ENCODE measurements at regions not wholly inside any gene's neighbourhood (a gene's known extent, or its start where the extent isn't known, plus 50 kb on each side); places are given as distances from the start of the nearest gene placed in this dataset.
"Not testable (repeated sequence)": the region's sequence is repeated elsewhere in the genome, so short reads cannot be mapped to it uniquely, and the experiment has no call there.

DNA sequence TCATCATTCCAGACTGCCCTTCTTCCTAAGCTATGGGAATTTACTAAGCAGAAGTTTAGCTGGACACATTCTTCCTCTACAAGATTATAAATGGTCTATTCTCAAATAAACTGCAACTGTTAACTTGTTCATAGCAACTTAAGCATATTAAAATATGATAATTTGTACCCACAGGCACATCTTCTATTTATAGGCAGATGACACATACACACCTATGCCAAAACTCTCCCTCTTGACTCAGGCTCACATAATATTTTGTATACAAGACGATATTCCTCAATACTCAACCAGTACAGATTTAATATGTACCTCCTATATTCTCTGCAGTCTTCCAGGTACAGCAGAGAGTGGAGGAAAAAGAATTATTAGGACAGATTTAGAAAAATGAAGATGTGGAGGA, 232.7 kb upstream of the KIAA1217 start:
- no peak for DNase-seq

DNA sequence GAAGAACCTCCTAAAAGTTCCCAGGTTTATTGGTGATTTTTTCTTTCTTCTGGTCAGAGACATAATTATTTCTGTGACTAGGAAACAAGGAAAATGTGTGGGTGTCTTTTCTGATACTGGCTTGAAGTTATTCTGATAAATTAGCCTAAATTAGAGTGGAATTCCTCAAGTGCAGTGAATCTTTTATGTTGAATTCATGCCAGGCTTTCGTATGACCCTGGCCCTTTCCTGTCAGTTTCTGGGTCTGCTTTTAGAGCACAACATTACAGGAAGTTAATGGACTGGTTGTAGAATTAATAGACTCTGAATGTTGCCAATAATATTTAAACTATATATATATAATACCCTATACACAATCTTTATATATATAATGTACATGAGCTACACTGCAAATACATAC, 230.6 kb upstream of the KIAA1217 start:
- DNase-seq, result no peak

DNA sequence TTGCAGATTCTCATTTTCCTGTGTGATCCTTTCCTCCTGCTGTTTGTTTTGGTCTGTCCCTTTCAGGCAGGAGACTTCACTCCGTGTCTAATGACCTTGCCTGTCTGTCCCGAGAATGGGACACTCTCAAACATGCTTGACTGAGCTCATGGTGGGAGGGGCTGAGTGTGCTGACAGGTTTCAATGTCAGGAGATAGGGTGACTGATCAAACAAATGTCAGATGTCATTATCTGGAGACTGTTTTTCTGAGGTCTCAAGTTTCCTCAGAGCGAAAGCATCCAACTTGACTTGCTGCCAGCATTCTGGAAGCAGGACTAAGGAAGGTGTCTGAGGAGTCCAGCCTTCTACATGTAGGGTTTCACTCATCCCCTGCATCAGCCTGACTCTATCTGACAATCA, 228.8 kb upstream of the KIAA1217 start:
- no peak for DNase-seq

DNA sequence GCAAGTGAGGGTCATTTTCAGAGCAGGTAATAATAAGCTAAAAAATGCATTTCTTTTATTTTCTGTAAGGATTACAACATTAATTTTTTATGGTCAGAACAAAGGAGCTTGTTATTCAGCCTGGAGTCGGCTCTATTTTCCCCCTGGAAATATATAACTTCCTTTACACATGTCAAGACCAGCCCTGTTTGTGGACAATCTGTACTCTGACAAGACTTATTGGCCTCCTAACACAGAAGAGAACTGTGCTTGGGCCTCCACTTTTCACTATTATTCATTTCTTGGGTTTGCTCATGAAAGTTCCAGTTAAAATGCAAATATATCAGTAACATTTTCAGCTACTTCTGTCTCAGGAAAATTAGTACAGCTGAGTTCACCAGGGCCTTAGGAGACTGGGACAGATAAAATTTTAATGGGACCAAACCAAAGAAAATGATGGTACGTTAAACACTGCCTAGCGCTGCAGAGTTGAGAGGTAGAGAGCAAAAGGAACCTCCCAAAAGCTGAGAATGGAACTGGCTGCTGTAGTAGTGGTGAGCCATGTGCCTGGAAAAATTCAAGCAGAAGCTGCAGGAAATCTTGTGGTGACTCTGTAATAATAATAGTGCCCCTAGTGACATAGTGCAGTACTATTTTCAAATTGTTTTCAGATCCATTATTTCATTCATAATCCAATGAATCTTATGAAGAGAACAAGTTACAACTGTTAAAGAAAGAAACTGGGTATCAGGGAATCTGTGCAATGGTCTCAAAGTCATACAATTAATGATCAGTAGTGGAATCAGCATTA, 227.2 kb upstream of the KIAA1217 start:
- no peak for DNase-seq

DNA sequence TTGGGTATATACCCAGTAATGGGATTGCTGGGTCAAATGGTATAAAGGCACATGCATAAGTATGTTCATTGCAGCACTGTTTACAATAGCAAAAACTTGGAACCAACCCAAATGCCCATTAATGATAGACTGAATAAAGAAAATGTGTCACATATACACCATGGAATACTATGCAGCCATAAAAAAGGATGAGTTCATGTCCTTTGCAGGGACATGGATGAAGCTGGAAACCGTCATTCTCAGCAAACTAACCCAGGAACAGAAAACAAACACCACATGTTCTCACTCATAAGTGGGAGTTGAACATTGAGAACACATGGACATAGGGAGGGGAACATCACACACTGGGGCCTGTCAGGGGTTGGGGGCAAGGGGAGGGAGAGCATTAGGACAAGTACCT, 224.5 kb upstream of the KIAA1217 start:
- DNase-seq, result not testable (repeated sequence)

DNA sequence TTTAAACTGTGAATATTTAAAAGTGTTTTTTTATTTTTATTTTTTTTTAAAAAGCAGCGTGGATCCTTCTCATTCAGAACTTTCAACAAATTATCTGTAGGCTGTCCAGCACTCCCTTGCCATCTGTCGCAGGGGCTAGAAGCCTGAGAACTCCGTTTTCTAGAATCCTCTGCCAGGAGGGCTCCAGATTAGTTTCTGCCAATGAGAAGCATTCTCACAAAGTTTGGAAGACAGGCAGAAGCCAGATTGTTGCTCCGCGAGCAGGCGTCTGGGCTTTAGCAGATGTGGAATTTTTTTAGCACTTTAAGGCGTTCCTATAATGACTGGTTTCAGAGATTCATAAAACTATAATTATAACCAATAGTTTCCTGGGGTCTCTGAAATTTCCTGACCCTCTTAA, 220.9 kb upstream of the KIAA1217 start:
- DNase-seq, result no peak

DNA sequence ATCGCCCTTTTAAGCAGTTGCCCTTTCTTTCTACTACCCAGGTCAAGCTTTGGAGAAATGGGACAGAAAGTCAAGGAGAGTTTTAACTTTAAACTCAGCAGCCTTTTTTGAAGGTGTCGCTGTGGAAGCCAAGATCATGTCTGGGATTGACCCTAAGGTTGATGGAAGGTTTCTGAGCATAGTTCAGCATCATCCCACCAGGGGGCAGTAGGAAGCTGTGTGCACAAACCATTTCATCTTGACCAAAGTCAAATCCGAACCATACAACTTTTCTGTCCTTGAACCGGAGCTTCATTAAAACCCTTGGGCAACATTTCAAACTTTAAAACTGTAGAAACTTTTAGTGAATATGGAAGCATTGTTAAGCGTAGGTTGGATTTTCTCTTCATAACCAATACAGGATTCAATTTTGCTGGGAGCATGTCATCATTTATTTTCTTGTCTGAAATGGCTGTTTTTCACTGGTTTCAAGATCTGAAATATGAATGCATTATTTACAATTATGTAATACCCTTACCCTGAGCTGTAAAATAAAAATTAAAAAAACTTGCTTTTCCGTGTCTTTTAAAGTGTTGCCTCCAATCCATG, 214.4 kb upstream of the KIAA1217 start:
- peak; percentile 31 for DNase-seq

DNA sequence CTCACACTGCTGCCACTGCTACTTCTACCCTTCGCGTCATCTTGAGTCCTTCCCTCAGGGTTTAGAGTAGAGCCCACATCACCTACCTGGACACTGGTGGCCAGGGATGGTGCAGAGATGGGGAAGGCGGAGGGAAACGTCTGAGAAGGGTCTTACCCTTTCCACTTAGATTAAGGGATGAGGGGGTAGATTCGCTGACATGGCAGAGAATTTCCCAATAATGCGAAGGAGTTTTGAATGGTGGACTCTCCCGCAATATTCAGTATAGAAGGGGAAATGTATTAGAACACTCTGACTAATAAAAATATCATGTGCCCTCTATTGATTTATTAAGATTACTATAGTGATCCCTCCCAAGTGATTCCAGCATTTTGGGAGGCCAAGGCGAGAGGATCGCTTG, 209.5 kb upstream of the KIAA1217 start:
- DNase-seq, result no peak

DNA sequence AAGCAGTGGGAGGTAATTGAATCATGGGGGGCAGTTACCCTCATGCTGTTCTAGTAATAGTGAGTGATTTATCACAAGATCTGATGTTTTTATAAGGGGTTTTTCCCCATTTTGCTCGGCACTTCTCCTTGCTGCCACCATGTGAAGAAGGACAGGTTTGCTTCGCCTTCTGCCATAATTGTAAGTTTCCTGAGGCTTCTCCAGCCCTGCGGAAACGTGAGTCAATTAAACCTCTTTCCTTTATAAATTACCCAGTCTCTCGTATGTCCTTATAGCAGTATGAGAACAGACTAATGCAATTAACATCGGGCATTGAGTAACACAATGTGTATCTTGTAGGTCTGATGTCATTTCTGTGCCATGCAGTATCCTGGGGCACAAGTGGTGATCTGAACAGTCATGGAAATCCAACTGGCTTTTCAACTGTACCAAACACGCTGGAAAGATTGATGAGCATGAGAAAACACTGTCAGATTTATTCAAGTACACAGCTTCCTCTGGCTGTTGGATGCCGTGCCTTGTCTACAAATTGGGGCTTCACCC, 208.6 kb upstream of the KIAA1217 start:
- DNase-seq, result no peak

DNA sequence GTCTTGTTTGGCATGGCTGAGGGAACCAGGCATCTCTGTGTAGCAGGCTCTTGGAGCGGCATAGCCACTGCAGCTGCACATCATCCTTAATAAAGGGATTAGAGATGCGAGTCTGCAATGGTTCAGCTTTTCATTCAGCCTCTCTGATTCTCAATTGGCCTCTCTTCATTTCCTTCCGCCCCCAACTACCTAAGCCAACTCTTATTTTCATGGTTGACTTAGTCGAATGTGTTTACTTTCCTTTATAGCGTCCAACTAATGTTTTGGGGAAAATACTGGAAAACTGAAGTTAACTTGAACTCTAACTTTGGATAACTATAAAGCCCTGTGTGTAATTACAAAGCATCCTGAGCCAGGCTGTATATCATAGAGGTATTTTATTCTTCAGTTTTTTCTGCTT, 202.2 kb upstream of the KIAA1217 start:
- DNase-seq, result no peak

DNA sequence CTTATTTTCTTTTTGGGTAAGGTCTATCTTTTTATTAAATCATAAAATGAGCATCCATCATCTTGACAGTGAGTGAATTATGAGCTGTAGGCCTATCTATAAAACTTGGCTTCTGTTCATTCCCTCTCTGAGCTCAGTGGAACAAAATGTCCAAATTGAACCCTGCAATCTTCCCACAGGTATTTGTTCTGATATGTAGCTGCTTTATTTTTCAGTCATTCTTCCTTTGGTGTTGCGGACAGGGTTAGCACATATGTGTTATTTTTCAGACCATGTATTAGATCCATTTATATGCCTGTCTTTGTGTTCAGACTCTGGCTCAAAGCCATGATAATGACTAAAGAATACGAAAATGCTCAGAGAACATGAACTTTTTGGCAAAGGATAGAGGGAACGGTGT, 201.6 kb upstream of the KIAA1217 start:
- no peak for DNase-seq

DNA sequence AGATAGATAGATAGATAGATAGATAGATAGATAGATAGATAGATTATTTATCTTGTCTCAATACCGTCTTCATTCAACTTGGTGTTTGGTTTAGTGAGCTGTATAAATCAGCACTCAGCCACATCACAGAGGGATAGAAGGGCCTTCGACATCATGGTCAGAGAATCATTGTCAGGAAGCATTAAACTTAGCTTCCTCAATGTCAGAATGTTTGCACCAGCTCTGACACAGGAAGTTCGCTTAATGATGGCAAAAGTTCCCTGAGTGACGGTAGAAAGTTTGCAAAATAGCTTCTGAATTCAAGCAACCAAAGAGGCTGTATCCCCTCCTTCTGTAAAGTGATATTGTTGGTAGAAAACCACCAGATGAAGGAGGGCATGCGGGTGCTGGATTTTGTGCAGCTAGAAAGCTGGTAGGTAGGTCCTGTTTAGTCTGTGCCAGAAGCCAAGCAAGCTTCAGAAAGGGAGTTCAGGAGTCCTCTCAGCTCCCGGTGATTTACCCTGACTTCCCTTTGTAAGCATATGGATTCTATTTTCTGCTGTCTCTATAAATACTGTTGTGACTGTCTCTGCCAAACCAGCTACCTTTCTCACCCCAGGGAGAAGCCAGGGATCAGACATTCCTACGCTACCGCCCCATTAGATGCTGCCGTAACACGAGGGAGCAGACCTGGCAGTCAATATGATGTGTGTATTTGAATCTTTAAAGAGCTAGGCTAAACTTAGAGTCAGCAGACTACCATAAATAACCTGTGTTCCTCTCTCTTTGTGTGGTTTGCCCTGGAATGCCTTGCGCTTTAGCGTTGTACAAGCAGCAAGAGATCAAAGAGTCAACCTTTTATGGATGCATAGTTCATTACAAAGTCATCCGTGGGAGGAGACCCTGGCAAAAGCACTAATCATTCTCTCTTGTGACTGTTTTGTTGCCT, 200.5 kb upstream of the KIAA1217 start:
- DNase-seq, result no peak

DNA sequence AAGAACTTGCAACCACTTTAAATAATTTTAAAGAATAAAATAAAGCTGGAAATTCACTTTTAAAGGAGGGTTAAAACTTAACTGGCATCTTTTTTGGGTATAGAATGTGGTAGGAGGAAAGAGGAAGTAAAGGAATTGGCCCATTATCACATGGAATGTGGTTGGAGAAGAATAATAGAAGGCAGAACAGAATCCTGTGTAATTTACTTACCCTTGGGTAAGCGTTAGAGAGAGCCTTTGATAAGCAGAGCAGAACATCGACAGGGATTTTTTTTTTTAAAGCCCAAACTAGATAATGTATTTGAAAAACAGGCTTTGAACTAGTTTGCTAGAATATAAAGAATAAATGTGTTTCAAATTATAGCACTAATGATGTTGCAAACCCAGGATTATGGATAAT, 199.8 kb upstream of the KIAA1217 start:
- no peak for DNase-seq

DNA sequence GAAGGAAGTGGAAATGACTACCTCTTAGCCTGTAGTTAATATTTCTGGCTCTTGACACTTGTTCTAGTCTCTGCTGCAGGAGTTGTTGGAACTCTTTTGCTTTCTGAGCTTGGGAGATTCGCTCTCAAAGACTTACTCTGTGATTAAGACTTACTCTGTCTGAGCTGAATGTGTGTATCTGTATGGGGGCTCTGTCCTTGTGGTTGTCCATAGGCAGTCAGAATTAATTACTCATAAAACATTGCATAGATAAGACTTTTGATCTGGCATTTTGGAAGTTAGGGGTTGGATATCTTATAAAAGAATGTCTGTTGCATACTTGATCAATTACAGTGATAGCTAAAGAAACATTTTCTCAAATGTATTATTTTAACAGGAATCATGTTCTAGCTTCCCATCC, 199.2 kb upstream of the KIAA1217 start:
- DNase-seq, result no peak

DNA sequence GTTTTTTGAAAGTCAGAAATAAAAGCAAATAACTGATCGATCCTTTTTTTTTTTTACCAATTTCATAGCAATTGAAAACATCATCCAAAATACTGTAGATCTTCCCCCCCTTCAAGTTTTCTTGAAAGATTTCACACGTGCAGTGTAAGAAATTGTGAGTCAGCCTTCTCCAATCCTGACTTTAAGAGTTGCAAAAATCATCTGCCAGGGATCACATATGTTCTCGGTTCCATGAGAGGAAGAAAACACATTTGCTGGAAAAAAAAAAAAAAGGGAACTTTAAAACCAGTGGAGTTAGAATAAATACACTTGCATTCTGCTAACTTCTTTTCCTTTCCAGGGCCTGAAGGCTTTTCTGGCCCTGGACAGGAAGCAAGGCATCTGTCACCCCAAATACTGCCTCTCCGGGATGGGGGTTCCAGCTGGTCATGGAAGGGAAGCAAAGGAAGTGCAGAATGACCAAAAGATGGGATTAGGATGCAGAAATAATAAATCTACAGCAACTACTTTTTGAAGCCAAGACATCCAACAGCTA, 198.4 kb upstream of the KIAA1217 start:
- no peak for DNase-seq

DNA sequence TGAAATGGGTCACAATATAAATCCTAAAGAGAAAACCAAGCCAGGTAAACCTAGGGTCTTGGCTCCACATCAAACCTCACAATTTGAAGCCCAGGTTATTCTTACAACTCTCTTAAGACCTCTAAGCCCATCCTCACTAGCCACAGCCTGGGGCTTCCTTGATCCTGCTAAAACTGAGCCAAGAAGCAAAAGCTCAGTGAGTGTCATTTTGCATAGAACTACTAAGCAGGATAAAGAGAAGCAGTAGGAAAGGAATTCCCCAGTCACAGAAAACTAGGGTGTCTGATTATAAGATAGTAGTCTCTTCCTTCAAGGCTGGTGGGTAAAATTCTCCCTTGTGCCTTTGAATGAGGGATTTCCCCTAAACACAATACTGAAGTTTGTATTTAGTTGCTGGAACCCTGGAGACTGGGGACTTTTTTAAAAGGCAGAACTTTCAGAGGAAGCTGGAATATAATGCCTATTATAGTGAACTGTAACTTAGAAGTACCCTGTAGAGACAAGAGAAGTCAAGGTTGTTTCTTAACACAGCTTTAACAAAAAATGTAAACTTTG, 196.6 kb upstream of the KIAA1217 start:
- DNase-seq, result no peak

DNA sequence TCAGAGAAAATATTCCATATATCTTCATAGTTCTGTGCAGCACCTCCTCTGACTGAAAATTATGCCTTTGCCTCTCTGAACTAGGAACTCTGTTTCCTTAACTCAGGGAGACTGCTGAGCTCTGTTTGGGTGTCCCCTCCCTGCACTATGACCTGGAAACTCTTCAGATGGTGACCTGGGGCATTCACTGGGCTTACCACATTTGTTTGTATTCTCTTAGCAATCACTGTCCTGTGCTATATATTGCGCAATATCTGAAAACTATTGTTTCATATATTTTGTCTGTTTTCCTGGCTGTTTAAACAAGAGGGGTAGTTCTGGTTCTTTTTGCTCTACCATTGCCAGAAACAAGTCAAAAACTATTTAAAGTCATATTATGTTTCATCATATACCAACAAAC, 181.8 kb upstream of the KIAA1217 start:
- no peak for DNase-seq

DNA sequence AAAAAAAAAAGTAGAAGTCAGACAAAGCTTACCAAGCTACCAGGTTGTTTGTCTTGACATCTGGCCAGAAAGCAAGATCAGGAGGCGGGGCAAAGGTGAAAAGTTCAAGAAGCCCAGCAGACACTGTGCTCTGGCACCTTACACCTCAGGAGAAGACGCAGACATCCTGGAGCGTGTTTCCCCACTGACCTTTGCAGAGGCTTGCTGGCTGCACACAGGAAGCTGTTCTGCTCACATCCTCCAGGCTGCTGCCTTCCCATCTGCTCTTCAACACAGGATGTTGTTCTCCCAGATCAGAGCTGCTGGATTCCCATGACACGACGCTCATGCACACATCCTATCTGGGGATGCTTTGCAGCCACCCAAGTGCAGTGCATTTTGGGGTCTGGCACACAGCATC, 174.4 kb upstream of the KIAA1217 start:
- no peak for DNase-seq

DNA sequence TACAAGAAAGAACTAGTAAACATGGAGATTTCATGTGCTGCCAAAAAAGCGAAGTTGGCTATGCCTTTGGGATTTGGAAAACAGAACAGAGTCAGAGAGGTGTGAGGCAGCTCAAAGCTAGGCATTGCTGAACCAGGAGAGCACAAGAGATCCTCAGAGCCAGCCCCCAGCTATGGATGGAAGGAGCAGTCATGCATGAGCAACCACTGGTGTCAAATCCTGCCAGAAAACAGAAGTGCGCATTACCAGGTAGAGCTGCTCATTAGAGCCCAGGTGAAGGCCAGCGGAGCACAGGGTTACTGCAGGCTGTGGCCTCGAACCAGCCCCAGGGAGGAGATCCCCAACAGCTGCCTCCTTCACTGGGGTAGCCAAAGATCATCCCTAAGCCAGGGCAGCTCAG, 173.2 kb upstream of the KIAA1217 start:
- DNase-seq, result no peak

DNA sequence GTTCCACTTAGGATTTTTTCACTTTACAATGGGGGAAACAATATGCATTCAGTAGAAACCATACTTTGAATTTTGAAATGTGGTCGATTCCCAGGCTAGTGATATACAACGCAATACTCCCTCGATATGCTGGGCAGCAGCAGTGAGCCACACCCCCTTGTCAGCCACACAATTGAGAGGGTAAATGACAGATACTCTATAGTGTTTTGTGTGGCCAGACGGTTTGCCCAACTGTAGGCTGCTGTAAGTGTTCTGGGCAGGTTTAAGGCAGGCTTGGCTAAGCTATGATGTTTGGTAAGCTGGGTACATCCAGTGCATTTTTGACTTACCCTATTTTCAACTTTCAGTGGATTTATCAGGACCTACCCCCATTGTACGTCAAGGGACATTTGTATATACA, 169.6 kb upstream of the KIAA1217 start:
- no peak for DNase-seq

DNA sequence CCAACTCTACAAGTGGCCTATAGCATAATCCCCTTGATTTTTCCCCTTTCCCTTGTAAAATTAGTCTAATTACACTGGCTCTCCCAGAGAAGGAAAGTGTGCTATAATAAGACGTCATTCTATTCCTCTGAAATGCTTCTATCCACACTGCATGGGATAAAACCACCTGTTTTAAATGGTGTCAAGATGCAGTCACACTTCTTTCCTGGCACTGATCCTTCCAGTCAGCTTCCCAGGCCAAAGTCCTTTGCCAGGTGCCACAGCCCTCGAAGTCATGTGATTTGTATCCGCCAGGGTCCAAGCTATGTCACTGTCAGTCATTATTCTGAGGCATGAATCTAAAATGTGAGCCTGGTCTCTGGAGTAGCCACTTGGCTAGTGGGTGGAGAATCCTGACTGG, 169.0 kb upstream of the KIAA1217 start:
- DNase-seq, result no peak

DNA sequence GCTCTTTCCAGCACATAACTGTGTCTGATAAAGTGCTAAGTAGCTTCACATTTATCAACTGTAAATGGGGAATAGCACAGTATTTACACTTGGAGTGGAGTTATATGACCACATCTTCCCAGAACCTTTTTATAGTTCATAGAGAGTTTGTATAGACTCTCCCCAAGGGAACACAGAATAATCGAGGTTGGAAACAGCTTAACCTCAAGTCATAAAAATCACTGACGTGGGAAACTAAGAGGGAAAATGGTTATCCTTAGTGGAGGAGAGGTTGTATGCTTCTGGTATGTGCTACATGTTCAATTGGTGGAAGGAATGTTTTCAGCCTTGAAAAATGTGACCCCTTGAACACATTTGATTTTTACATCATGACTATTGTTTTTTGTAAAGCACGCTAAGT, 167.9 kb upstream of the KIAA1217 start:
- no peak for DNase-seq

DNA sequence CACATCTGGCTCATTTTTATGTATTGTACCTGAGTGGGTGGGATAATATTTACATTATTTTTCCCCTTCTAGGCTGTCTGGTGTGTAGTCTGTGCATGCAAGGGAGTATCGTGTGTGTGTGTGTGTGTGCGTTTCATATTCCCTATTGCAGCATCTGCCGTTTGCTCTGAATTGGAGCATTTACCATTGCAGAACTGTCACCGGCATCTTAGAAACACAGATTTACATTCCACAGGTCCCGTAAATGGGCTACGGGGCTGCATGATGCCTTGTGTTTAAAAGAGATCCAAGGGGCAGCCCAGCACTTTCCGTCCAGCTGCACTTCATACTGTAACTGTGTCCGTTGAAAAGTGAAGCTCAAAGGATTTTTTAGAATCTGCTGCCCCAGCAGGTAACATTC, 167.1 kb upstream of the KIAA1217 start:
- no peak for DNase-seq

All from NCI-H526 treated with DMSO at 0.1 percent for 48 hours (cell line).